Glutamatergic neuron (in vitro differentiated cells): ENCODE measurements at regions not wholly inside any gene's neighbourhood (a gene's known extent, or its start where the extent isn't known, plus 50 kb on each side); places are given as distances from the start of the nearest gene placed in this dataset.

Source experiments
- DNase-seq: peaks from one replicate; pipeline ENCODE4 v3.0.0; 2022
- H3K27ac Mint-ChIP-seq: one replicate; pipeline ENCODE4 v1.8.0; 2020; ENCODE audit warnings: mild to moderate bottlenecking, mixed read lengths, inconsistent platforms; ENCODE audit not compliant: unreplicated experiment
- H3K27me3 Mint-ChIP-seq: one replicate; pipeline ENCODE4 v1.8.0; 2020; ENCODE audit warnings: mild to moderate bottlenecking, moderate library complexity, mixed read lengths, inconsistent platforms; ENCODE audit not compliant: unreplicated experiment
- H3K36me3 Mint-ChIP-seq: one replicate; pipeline ENCODE4 v1.8.0; 2020; ENCODE audit warnings: mild to moderate bottlenecking, mixed read lengths, inconsistent platforms; ENCODE audit not compliant: unreplicated experiment
- H3K4me1 Mint-ChIP-seq: one replicate; pipeline ENCODE4 v1.8.0; 2020; ENCODE audit warnings: mild to moderate bottlenecking, low read depth, mixed read lengths, inconsistent platforms; ENCODE audit not compliant: unreplicated experiment
- H3K4me3 Mint-ChIP-seq: one replicate; pipeline ENCODE4 v1.8.0; 2020; ENCODE audit warnings: mild to moderate bottlenecking, mixed read lengths, inconsistent platforms; ENCODE audit not compliant: unreplicated experiment
- H3K9me3 Mint-ChIP-seq: one replicate; pipeline ENCODE4 v1.8.0; 2020; ENCODE audit warnings: mild to moderate bottlenecking, moderate library complexity, mixed read lengths, inconsistent platforms; ENCODE audit not compliant: unreplicated experiment
- CTCF ChIP-seq: fragments of 200-600 bp; sonication (generic); IDR thresholded peaks from one replicate; pipeline ENCODE4 v1.5.0; 2021; ENCODE audit not compliant: partially characterized antibody, unreplicated experiment

DNA sequence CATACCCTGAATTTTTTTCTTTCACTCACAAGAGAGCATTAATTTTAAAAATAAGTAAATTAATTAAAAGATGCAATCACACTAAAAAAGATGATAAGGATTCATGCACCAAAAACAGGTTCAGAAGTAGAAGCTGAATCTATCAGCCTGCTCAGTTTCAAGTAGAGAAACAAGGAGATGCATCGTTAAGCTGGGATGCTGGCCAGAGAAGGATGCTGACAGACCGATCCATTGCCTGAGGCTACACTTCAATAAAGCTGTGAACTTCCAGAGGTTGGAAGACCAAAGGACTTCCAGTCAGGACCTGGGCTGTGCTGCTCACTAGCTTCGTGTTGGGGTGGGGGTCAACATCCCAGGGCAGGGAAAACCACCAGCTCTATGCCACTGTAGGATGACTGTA, 457.7 kb downstream of the EFNA5 start:
- TF ChIP-seq CTCF, result no peak
- Mint-ChIP-seq H3K4me3 (no peak overlapping the region), H3K27me3 (no peaks in the 10 kb centered on the region)

GRCh38 chr5:107211630-107212029, 459.1 kb downstream of the EFNA5 start:
- TF ChIP-seq CTCF, result no peak
- Mint-ChIP-seq H3K4me3 (no peak overlapping the region), H3K4me1 (peaks cover 6% of the 10 kb centered on the region), H3K36me3 (no peaks in the 10 kb centered on the region), H3K27me3 (no peaks in the 10 kb centered on the region), H3K27ac (no peak overlapping the region), H3K9me3 (no peaks in the 10 kb centered on the region)
- no peak for DNase-seq

More for the DNA sequence above, 457.7 kb downstream of the EFNA5 start:
- no peak for DNase-seq
- H3K9me3 Mint-ChIP-seq, result no peaks in the 10 kb centered on the region
- no peak overlapping the region for H3K27ac Mint-ChIP-seq
- peaks cover 10% of the 10 kb centered on the region for H3K4me1 Mint-ChIP-seq
- no peaks in the 10 kb centered on the region for H3K36me3 Mint-ChIP-seq

DNA sequence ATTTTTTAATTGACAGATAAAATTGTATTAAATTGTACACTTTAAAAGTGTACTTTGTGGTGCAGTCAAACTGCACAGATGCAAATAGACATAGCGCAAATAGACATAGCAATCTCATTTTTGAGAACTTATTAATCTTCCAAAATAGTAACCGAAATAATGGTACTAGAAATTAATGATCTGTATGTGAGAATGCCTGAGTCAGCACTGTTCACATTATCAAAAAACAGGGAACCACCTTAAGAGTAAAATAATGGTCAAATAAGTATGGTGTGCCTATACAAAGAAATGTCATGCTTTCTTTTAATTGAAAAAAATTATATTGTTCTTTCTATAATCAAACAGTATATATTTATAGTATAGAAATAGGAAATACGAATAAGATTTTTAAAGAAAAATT, 461.9 kb downstream of the EFNA5 start:
- Mint-ChIP-seq H3K36me3 (no peaks in the 10 kb centered on the region), H3K27ac (no peak overlapping the region), H3K4me1 (peaks cover 5% of the 10 kb centered on the region), H3K4me3 (no peak overlapping the region), H3K27me3 (no peaks in the 10 kb centered on the region), H3K9me3 (no peaks in the 10 kb centered on the region)
- TF ChIP-seq CTCF, result no peak
- no peak for DNase-seq

- H3K4me1 Mint-ChIP-seq, result peaks cover 1% of the 10 kb centered on the region
- no peak for DNase-seq
- no peaks in the 10 kb centered on the region for H3K27me3 Mint-ChIP-seq
- H3K4me3 Mint-ChIP-seq, result no peak overlapping the region
- H3K36me3 Mint-ChIP-seq, result no peaks in the 10 kb centered on the region
- H3K27ac Mint-ChIP-seq, result no peak overlapping the region
- no peak for TF ChIP-seq CTCF
- H3K9me3 Mint-ChIP-seq, result no peaks in the 10 kb centered on the region
Observed at GRCh38 chr5:107204413-107204812, 466.3 kb downstream of the EFNA5 start.

- no peaks in the 10 kb centered on the region for H3K36me3 Mint-ChIP-seq
- H3K9me3 Mint-ChIP-seq, result no peaks in the 10 kb centered on the region
- H3K27me3 Mint-ChIP-seq, result no peaks in the 10 kb centered on the region
- H3K4me3 Mint-ChIP-seq, result no peak overlapping the region
- TF ChIP-seq CTCF, result no peak
- no peak for DNase-seq
- no peak overlapping the region for H3K27ac Mint-ChIP-seq
- H3K4me1 Mint-ChIP-seq, result peaks cover 1% of the 10 kb centered on the region
Observed at GRCh38 chr5:107203243-107203642, 467.5 kb downstream of the EFNA5 start.
